ENCODE measurements at regions not wholly inside any gene's neighbourhood (a gene's known extent, or its start where the extent isn't known, plus 50 kb on each side); places are given as distances from the start of the nearest gene placed in this dataset.

DNA sequence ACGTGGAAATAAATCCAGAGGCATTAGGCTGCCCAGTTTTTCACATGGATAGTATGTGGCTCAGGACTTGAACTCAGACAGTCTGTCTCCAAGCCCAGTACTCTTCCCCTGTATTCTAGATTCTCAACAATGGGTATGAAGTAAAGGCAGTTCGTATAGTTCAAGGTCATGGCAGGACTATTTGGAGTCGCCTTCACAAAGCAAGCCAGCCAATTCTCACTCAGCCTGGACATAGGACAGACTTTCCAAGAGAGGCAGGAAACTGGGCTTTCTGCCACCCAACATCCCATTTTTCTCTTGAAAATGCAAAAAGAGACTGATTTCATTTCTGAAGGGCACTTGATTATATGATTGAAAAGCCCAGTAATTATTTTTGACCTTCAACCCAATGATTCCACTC is 111.0 kb downstream of the EDN1 start:
- Histone ChIP-seq H3K27me3 (replicated peaks; ENCODE audit: control insufficient read depth, insufficient read depth, low read length) (no peaks in the 10 kb centered on the region), H3K4me1 (no peaks in the 10 kb centered on the region), H3K9me3 (no peaks in the 10 kb centered on the region), H3K4me3 (ENCODE audit: low read depth, low read length) (no peak overlapping the region), H3K36me3 (ENCODE audit: control insufficient read depth, insufficient read depth, low read length) (no peaks in the 10 kb centered on the region; the same call in 1 of the 2 replicates)
- H3K4me1 Mint-ChIP-seq (ENCODE audit: low read depth, unreplicated experiment): peaks cover 2% of the 10 kb centered on the region
- ChIA-PET POLR2A (no interaction called here), CTCF (no interaction called here)
- no peak overlapping the region for H3K4me3 Mint-ChIP-seq (ENCODE audit: unreplicated experiment)
- no peaks in the 10 kb centered on the region for H3K27me3 Mint-ChIP-seq (ENCODE audit: insufficient read depth, unreplicated experiment)
- intact Hi-C loops (cut with micrococcal nuclease; ENCODE audit: unreplicated experiment): no loop called here
- no TSS peak for BruUV-seq (replicated peaks)
- no peak for TF ChIP-seq CTCF (IDR thresholded peaks at IDR 0.05; ENCODE audit: insufficient read depth in 1 of 2, low read depth in 1 of 2, low read length in 1 of 2, severe bottlenecking in 1 of 2, unreplicated experiment in 1 of 2)
- no peak overlapping the region for H3K27ac Mint-ChIP-seq (ENCODE audit: unreplicated experiment)
- H3K9me3 Mint-ChIP-seq (ENCODE audit: unreplicated experiment): peaks cover 12% of the 10 kb centered on the region
- no peak for DNase-seq
- no peaks in the 10 kb centered on the region for H3K36me3 Mint-ChIP-seq (ENCODE audit: insufficient read depth, unreplicated experiment)

GRCh38 chr6:12403201-12403826 is 113.2 kb downstream of the EDN1 start:
- Mint-ChIP-seq H3K27me3 (ENCODE audit: insufficient read depth, unreplicated experiment) (no peaks in the 10 kb centered on the region), H3K9me3 (ENCODE audit: unreplicated experiment) (peaks cover under 1% of the 10 kb centered on the region), H3K4me3 (ENCODE audit: unreplicated experiment) (no peak overlapping the region), H3K27ac (ENCODE audit: unreplicated experiment) (no peak overlapping the region), H3K36me3 (ENCODE audit: insufficient read depth, unreplicated experiment) (no peaks in the 10 kb centered on the region), H3K4me1 (ENCODE audit: low read depth, unreplicated experiment) (peaks cover 7% of the 10 kb centered on the region)
- TF ChIP-seq CTCF (IDR thresholded peaks at IDR 0.05; ENCODE audit: insufficient read depth in 1 of 2, low read depth in 1 of 2, low read length in 1 of 2, severe bottlenecking in 1 of 2, unreplicated experiment in 1 of 2): no peak
- Histone ChIP-seq H3K4me3 (ENCODE audit: low read depth, low read length) (no peak overlapping the region), H3K4me1 (no peaks in the 10 kb centered on the region), H3K27me3 (replicated peaks; ENCODE audit: control insufficient read depth, insufficient read depth, low read length) (no peaks in the 10 kb centered on the region), H3K36me3 (ENCODE audit: control insufficient read depth, insufficient read depth, low read length) (no peaks in the 10 kb centered on the region; the same call in 1 of the 2 replicates), H3K9me3 (no peaks in the 10 kb centered on the region)
- intact Hi-C loops (cut with micrococcal nuclease; ENCODE audit: unreplicated experiment): no loop called here
- DNase-seq: no peak
- CTCF ChIA-PET: no interaction called here
- BruUV-seq (replicated peaks): no TSS peak
- POLR2A ChIA-PET: no interaction called here

DNA sequence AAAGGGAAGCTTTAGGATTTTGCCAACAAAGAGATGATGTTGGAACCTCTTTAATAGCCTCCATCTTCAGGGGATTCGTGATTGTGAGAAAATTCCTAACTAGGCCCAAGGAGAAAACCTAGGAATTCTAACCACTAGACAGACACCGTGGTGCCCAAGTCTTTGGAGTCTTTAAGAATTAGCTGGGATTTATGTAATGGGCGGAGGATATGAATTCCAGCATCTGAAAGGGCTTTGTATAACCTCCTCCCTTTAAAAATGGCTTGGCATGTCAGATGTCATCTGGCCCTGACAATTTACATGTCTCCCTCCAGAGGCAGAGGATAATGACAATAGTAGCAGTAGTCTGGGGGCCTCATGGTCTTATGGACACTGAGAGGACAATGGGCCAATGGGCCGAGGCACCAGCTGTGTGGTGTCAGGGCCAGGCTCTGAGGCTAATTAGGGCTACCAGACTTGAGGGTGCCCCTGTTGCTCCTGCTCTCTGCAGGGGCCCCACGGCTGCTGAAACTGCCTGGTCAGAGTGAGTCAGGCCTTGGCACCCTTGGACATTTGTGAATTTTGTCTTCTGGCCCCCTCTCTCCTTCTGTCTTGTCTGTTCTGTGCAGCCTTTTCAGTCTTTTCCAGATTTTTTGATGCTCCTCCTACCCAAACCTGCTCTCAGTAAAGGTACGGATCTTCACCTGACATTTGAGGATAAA is 113.9 kb downstream of the EDN1 start:
- no peaks in the 10 kb centered on the region for H3K36me3 Mint-ChIP-seq (ENCODE audit: insufficient read depth, unreplicated experiment)
- H3K4me3 ChIP-seq (ENCODE audit: low read depth, low read length): no peak overlapping the region
- no peaks in the 10 kb centered on the region for H3K4me1 ChIP-seq
- H3K27ac Mint-ChIP-seq (ENCODE audit: unreplicated experiment): no peak overlapping the region
- ChIA-PET CTCF (no interaction called here), POLR2A (no interaction called here)
- BruUV-seq (replicated peaks): no TSS peak
- no peaks in the 10 kb centered on the region for H3K27me3 ChIP-seq (replicated peaks; ENCODE audit: control insufficient read depth, insufficient read depth, low read length)
- H3K4me3 Mint-ChIP-seq (ENCODE audit: unreplicated experiment): no peak overlapping the region
- DNase-seq: no peak
- no peaks in the 10 kb centered on the region for H3K9me3 ChIP-seq
- peaks cover 13% of the 10 kb centered on the region for H3K4me1 Mint-ChIP-seq (ENCODE audit: low read depth, unreplicated experiment)
- no peak for TF ChIP-seq CTCF (IDR thresholded peaks at IDR 0.05; ENCODE audit: insufficient read depth in 1 of 2, low read depth in 1 of 2, low read length in 1 of 2, severe bottlenecking in 1 of 2, unreplicated experiment in 1 of 2)
- H3K36me3 ChIP-seq (ENCODE audit: control insufficient read depth, insufficient read depth, low read length): no peaks in the 10 kb centered on the region; the same call in 1 of the 2 replicates
- no peaks in the 10 kb centered on the region for H3K9me3 Mint-ChIP-seq (ENCODE audit: unreplicated experiment)
- H3K27me3 Mint-ChIP-seq (ENCODE audit: insufficient read depth, unreplicated experiment): no peaks in the 10 kb centered on the region
- intact Hi-C loops (cut with micrococcal nuclease; ENCODE audit: unreplicated experiment): no loop called here
